PC-3 (cell line): ENCODE measurements at regions not wholly inside any gene's neighbourhood (a gene's known extent, or its start where the extent isn't known, plus 50 kb on each side); places are given as distances from the start of the nearest gene placed in this dataset.

ENCODE experiments used
- ATAC-seq: fragments of 200-7000 bp; cut with Tn5 transposase; 2 replicates; pipeline ENCODE4 v1.9.1; 2020; ENCODE audit warnings: mild to moderate bottlenecking, moderate library complexity
- BruUV-seq: library from RNA; stranded (reverse); fragments of 400-500 nt; replicated peaks from 2 replicates; lab custom pipeline; 2021; lab: Mats Ljungman, UMichigan
- CTCF ChIA-PET: fragments of 300-600 bp; sonication (Branson Sonifier 250); formaldehyde crosslinking; loops from one replicate; lab custom pipeline; 2022; ENCODE audit warnings: antibody characterized with exemption; lab: Charles Lee
- POLR2A ChIA-PET: fragments of 300-600 bp; sonication (Branson Sonifier 250); formaldehyde crosslinking; loops from one replicate; lab custom pipeline; 2022; ENCODE audit warnings: antibody characterized with exemption; ENCODE audit not compliant: unreplicated experiment; lab: Charles Lee
- DNase-seq: peaks from one replicate; pipeline ENCODE4 v3.0.0-alpha.2; 2015
- H2AFZ ChIP-seq: fragments of 300-600 bp; sonication (generic); 2 replicates; pipeline ENCODE4 v1.6.0; 2016; ENCODE audit warnings: antibody characterized with exemption, low read length
- H3F3A ChIP-seq: fragments of 300-600 bp; sonication (generic); one replicate; pipeline ENCODE4 v1.6.0; 2017; ENCODE audit warnings: antibody characterized with exemption, low read length, control low read depth, mild to moderate bottlenecking; ENCODE audit not compliant: unreplicated experiment
- H3K27ac ChIP-seq: fragments of 300-600 bp; sonication (generic); 2 replicates; pipeline ENCODE4 v1.5.1; 2016; ENCODE audit warnings: mild to moderate bottlenecking, low read length
- H3K27me3 ChIP-seq: fragments of 300-600 bp; sonication (generic); 2 replicates; pipeline ENCODE4 v1.6.1; 2016; ENCODE audit warnings: low read length, mixed read lengths
- H3K36me3 ChIP-seq: fragments of 300-600 bp; sonication (generic); 2 replicates; pipeline ENCODE4 v1.6.1; 2016; ENCODE audit warnings: low read depth, mixed run types, low read length, mixed read lengths
- H3K4me1 ChIP-seq: fragments of 300-600 bp; sonication (generic); 2 replicates; pipeline ENCODE4 v1.5.1; 2016; ENCODE audit warnings: low read length; ENCODE audit not compliant: insufficient read depth
- H3K4me2 ChIP-seq: fragments of 300-600 bp; sonication (generic); 2 replicates; pipeline ENCODE4 v1.6.0; 2016; ENCODE audit warnings: low read length
- H3K4me3 ChIP-seq: fragments of 300-600 bp; sonication (generic); 2 replicates; pipeline ENCODE4 v1.5.1; 2016; ENCODE audit warnings: mild to moderate bottlenecking, low read length, mixed read lengths
- H3K79me2 ChIP-seq: fragments of 300-600 bp; sonication (generic); 2 replicates; pipeline ENCODE4 v1.6.1; 2017; ENCODE audit warnings: low read length, mixed read lengths
- H3K9ac ChIP-seq: fragments of 300-600 bp; sonication (generic); 2 replicates; pipeline ENCODE4 v1.6.0; 2016; ENCODE audit warnings: mild to moderate bottlenecking, low read length
- H3K9me2 ChIP-seq: fragments of 300-600 bp; sonication (generic); replicated peaks from 2 replicates; pipeline ENCODE4 v1.6.1; 2016; ENCODE audit warnings: mixed run types, low read length, mixed read lengths
- H3K9me3 ChIP-seq: fragments of 300-600 bp; sonication (generic); 2 replicates; pipeline ENCODE4 v1.6.1; 2016; ENCODE audit warnings: low read length, mixed read lengths
- H4K20me1 ChIP-seq: fragments of 300-600 bp; sonication (generic); 2 replicates; pipeline ENCODE4 v1.6.1; 2016; ENCODE audit warnings: low read length, mixed read lengths
- EZH2 ChIP-seq: fragments of 300-600 bp; sonication (generic); IDR thresholded peaks from one replicate; pipeline ENCODE4 v1.6.1; 2017; ENCODE audit warnings: antibody characterized with exemption, mild to moderate bottlenecking, low read length; ENCODE audit not compliant: unreplicated experiment
- EZH2phosphoT487 ChIP-seq: fragments of 300-600 bp; sonication (generic); IDR thresholded peaks from 2 replicates; pipeline ENCODE4 v1.6.1; 2018; ENCODE audit warnings: mild to moderate bottlenecking, antibody characterized with exemption, low read length, borderline replicate concordance
- intact Hi-C: fragments of 100-400 bp; cut with micrococcal nuclease; formaldehyde crosslinking; loops from 2 replicates; pipeline ENCODE4 v1.9.0; 2023
- TF ChIP-seq, protein P1 (sequence below): fragments of 300-600 bp; sonication (generic); conservative IDR thresholded peaks from 2 replicates; pipeline ENCODE4 v1.5.1; 2017; ENCODE audit warnings: antibody characterized with exemption, low read depth, mild to moderate bottlenecking, low read length

DNA sequence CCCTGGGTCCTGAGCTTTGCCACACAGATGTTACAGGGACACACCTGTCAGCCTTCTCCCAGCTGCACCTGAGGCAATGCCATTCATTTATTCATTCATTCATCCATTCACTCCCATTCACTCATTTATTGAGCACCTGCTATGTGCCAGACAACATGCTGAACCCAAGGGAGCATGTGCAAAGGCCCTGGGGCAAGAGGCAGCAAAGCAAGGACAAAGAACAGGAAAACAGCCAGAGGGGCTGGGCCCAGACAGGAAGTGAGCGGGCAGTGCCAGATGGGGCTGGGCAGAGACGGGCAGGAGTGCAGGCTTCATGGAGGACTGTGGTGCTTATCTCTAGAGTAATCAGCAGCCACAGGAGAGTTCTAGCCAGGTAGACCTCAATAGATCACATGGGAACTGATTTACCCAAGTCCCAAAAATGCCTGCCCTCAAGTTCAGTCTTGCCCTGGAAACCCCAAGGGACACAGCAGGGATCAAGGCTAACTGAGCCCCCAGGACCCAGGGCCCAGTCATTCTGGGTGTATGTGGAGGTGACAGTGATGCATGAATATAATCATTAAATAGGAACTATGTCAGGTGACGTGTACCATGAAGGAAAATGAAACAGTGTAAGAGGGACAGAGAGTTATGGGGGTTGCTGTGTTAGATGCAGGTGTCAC lies 530.3 kb downstream of the MATN1 start:
- Histone ChIP-seq H3K9ac (no peak overlapping the region), H3K36me3 (no peaks in the 10 kb centered on the region), H3K4me3 (no peak overlapping the region), H3K79me2 (no peaks in the 10 kb centered on the region), H3K4me1 (peaks cover 6% of the 10 kb centered on the region), H4K20me1 (no peaks in the 10 kb centered on the region), H2AFZ (no peak overlapping the region), H3K27ac (no peak overlapping the region), H3K27me3 (peaks cover 11% of the 10 kb centered on the region; the same call in 1 of the 2 replicates), H3K4me2 (no peak overlapping the region), H3F3A (no peaks in the 10 kb centered on the region), H3K9me3 (no peaks in the 10 kb centered on the region), H3K9me2 (no peaks in the 10 kb centered on the region)
- TF ChIP-seq, protein P1, sequence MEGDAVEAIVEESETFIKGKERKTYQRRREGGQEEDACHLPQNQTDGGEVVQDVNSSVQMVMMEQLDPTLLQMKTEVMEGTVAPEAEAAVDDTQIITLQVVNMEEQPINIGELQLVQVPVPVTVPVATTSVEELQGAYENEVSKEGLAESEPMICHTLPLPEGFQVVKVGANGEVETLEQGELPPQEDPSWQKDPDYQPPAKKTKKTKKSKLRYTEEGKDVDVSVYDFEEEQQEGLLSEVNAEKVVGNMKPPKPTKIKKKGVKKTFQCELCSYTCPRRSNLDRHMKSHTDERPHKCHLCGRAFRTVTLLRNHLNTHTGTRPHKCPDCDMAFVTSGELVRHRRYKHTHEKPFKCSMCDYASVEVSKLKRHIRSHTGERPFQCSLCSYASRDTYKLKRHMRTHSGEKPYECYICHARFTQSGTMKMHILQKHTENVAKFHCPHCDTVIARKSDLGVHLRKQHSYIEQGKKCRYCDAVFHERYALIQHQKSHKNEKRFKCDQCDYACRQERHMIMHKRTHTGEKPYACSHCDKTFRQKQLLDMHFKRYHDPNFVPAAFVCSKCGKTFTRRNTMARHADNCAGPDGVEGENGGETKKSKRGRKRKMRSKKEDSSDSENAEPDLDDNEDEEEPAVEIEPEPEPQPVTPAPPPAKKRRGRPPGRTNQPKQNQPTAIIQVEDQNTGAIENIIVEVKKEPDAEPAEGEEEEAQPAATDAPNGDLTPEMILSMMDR, result no peak
- TF ChIP-seq EZH2phosphoT487, result no peak
- no peak for TF ChIP-seq EZH2
- DNase-seq (no peak), ATAC-seq (no peak)
- no TSS peak for BruUV-seq
- ChIA-PET CTCF (no interaction called here), POLR2A (no interaction called here)
- intact Hi-C loops, result no loop called here

DNA sequence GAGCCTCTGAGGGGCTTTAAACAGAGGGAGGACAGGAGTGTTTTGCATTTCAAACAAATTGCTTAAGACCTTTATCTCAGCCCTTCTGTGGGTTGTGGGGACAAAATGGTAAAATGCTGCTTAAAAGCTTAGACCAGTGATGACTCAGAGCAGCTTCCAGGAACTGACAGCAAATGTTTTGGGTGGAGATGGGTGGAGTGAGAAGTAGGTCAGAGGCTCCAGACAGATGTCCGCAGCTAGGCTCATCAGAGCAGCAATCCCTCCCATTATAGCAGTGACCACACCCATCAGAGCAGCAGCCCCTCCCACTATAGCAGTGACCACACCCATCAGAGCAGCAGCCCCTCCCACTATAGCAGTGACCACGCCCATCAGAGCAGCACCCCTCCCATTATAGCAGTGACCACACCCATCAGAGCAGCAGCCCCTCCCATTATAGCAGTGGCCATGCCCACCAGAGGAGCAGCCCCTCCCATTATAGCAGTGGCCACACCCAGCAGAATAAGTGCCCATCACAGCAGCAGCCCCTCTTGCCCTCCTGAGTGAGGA lies 532.2 kb downstream of the MATN1 start:
- POLR2A ChIA-PET, result no interaction called here
- Histone ChIP-seq H3K4me3 (no peak overlapping the region), H2AFZ (no peak overlapping the region), H3K79me2 (no peaks in the 10 kb centered on the region), H3K9ac (no peak overlapping the region), H3K4me1 (peaks cover 6% of the 10 kb centered on the region), H4K20me1 (no peaks in the 10 kb centered on the region), H3K9me3 (no peaks in the 10 kb centered on the region), H3K27ac (no peak overlapping the region), H3K9me2 (no peaks in the 10 kb centered on the region), H3K36me3 (no peaks in the 10 kb centered on the region), H3F3A (no peaks in the 10 kb centered on the region), H3K4me2 (peak overlapping the region; percentile 25), H3K27me3 (peaks cover 2% of the 10 kb centered on the region; the same call in 1 of the 2 replicates)
- no TSS peak for BruUV-seq
- peak; percentile 46; the same call in 1 of the 2 replicates for ATAC-seq
- CTCF ChIA-PET, result no interaction called here
- DNase-seq, result peak; percentile 63
- intact Hi-C loops, result no loop called here
- TF ChIP-seq EZH2, result no peak
- TF ChIP-seq EZH2phosphoT487, result no peak
- TF ChIP-seq, protein P1, result no peak
